T-helper 2 cell treated with Interferon-gamma antibody and Interleukin-4, amounts not matched to agents 100 ng/mL and 5 ng/mL, for 36 hours (primary cell): ENCODE measurements at regions not wholly inside any gene's neighbourhood (a gene's known extent, or its start where the extent isn't known, plus 50 kb on each side); places are given as distances from the start of the nearest gene placed in this dataset.

Experiments
- intact Hi-C: fragments of 100-400 bp; cut with micrococcal nuclease; formaldehyde crosslinking; loops from one replicate; pipeline ENCODE4 v1.15.1; 2023

DNA sequence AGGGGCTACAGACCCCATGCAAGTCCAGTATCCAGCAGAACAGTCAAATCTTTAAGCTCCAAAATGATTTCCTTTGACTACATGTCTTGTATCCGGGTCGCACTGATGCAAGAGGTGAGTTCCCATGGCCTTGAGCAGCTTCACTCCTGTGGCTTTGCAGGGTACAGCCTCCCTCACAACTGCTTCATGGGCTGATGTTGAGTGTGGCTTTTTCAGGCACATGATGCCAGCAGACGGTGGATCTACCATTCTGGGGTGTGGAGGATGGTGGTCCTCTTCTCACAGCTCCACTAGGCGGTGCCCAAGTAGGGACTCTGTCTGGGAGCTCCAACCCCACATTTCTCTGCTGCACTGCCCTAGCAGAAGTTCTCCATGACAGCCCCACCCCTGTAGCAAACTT, 208.4 kb downstream of the INSIG2 start:
- intact Hi-C loops: no loop called here

- intact Hi-C loops: no loop called here
Measured at GRCh38 chr2:118295592-118296390, 207.5 kb downstream of the INSIG2 start.

DNA sequence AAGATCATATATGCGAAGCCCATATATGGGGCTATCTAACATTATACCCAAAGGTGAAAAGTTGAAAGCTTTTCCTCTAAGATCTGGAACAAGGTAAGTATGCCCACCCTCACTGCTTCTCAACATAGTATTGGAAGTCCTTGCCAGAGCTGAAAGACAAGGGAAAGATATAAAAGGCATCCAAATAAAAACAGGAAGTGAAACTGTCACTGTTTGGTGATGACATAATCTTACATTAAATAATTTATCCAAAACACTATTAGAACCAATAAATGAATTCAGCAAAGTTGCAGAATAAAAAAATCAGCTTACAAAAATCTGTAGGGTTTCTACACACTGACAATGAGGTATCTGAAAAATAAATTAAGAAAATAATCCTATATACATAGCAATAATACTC, 205.8 kb downstream of the INSIG2 start:
- intact Hi-C loops: no loop called here

- intact Hi-C loops: no loop called here
Measured at GRCh38 chr2:118292991-118293390, 204.7 kb downstream of the INSIG2 start.

- intact Hi-C loops: no loop called here
Measured at GRCh38 chr2:118291251-118291880, 203.1 kb downstream of the INSIG2 start.

DNA sequence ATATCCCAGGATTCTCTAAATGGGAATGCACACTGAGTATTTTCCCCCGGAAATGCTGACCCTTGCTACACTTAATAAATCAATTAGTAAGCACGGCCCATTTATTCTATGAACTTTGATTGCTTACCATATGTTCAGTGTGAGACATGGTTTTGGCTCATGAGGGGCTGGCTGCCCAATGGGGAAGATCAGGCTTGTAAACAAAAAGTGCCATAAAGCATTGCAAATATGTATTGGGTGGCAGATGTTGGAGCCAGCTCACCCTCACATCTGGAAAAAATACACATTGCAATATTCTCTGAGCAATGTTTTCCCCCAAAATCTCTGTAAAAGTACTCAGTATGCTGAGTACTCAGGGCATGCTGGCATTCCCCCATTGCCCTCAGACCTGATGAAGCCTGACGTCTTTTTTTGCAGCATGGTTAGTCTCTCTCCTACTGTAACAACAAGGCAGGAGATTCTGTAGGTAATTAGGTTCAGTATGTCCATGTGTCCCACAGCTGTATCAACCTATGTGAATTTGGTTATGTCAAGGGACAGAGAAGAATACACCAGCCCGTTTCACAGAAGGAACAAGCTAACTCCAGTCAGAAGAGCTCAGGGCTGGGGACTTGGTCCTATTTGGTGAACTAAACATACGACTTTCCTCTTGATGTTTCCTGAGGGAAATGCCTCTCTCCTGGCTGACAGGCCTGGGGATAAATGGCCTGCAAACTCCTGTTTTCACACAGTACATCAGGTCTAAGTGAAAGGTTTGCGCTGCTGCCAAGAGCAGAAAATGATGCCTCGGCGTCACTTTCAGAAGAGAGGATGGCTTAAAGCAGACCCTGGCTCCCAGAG, 202.4 kb downstream of the INSIG2 start:
- intact Hi-C loops: no loop called here

DNA sequence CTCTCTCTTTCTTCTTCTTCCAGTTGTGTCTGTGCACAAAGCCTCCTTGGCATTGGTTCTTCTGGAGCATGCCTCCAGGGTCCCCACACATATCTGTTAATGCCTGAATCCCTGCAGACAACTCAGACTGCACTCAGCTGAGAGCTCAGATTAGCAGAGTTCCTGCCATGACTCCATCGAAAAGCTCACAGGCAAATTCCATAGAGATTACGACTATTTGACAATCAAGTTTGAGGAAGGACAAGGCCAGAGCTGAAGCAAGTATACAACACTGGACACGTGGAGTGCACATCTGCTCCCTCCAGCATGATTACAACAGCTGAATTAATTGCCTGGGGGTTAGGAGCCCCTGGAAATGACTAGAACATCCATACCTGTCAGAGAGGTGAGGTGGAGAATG, 190.7 kb downstream of the INSIG2 start:
- intact Hi-C loops: no loop called here

- intact Hi-C loops: no loop called here
Measured at GRCh38 chr2:118278046-118278445, 189.8 kb downstream of the INSIG2 start.

- intact Hi-C loops: no loop called here
Measured at GRCh38 chr2:118274841-118275510, 186.7 kb downstream of the INSIG2 start.

- intact Hi-C loops: no loop called here
Measured at GRCh38 chr2:118272391-118272790, 184.1 kb downstream of the INSIG2 start.

- intact Hi-C loops: no loop called here
Measured at GRCh38 chr2:118269408-118270051, 181.3 kb downstream of the INSIG2 start.

DNA sequence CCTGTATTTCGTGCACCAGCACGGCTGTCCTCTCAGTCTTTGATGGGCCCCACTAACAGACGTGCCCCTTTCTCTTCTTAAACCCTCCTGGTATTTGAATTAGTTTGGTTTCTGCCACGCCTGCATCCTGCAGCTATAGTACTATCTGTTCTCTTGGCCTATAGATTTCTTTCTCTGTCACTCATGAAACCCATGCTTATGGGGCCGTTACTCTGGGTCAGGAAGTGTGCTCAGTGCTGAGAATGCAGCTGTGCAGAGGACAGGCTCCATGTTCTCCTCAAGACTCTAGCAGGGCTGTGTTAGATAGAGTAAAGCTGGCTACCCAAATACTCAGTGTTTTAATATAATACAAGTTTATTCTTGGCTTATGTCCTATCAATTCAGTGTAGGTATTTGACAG, 180.0 kb downstream of the INSIG2 start:
- intact Hi-C loops: no loop called here

GRCh38 chr2:118265873-118266455, 177.7 kb downstream of the INSIG2 start:
- intact Hi-C loops: no loop called here

- intact Hi-C loops: no loop called here
Measured at GRCh38 chr2:118264232-118264990, 176.1 kb downstream of the INSIG2 start.

DNA sequence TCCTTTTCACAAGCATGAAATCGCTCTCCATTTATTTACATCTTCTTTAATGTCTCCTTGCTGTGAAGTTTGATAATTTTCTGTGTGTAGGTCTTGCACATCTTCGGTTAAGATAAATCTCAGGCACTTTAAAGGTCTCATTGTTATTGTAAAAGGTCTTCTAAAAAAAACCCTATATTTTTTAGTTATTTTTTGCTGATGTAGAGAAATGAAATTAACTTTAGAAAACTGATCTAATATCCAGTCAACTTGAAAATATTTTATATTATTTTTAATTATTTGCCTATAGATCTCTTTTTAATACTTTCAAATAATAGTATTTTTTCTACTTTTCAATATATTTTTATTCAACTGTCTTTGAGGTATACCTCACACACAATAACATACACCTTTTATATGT, 169.4 kb downstream of the INSIG2 start:
- intact Hi-C loops: no loop called here

DNA sequence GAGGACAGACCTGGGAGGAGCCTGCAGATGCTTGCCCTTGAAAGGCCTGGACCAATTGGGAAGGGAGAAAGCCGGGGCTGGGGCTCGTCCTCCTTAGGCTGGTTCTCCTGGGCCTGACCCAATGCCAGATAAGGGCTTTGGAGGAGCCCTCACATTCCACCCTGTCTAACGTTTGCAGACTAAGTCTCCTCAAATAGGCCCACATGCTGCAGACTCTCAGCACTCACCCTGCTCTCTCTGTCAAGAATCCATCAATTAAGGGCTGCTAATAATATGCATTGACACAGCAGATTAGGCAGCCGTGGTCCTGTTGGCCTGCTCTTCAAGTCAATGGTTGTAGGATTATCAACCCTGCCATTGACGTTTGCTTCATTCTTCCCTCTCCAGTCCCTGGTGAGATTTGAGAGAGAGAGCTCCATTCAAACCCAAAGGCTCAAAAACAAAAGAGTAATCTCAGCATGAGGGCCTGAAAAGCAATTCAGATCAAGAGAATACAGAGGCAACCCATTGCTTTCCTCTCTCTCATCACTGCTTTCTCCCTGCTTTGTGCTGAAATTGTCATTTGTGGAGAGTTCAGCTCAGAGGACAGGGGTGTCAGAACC, 167.6 kb downstream of the INSIG2 start:
- intact Hi-C loops: no loop called here

GRCh38 chr2:118255301-118255700, 167.0 kb downstream of the INSIG2 start:
- intact Hi-C loops: no loop called here

DNA sequence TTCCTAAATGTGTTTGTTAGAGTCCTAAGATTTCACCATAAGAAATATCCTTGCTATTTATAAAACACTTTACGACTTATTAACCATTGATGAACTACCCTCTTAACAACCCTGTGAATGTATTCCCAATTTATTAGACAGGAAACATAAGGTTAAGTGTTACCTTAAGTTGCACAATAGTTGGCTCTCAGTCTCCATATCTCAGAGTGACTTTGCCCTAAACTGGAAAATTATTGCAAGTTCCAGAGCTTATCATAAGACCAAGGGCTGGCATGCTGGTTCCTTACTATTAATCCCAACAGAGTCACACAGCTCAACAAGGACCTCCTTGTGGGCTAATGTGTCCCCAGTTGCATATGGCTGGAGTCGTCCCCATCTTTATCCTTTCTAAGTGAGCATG, 165.8 kb downstream of the INSIG2 start:
- intact Hi-C loops: no loop called here

DNA sequence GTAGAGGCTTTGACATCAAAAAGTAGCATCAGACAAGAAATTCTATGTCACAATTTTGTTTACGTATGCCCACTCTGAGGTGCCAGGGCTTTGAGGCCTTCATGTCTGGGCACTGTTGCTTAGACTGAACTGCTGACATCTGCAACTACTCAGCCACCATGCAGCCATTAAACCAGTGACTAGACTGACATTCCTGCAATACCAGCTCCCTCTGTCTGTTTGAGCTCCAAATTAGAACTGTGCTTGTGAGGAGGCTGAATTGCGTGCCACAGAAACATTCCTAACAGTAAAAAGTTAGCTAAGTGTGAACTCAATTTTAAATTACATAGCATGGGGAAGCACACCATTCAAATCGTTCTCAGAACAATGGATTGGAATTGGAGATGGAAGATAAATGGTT, 163.2 kb downstream of the INSIG2 start:
- intact Hi-C loops: no loop called here

- intact Hi-C loops: no loop called here
Measured at GRCh38 chr2:118250463-118250862, 162.2 kb downstream of the INSIG2 start.
